DOHH2 (cell line): ENCODE measurements at regions not wholly inside any gene's neighbourhood (a gene's known extent, or its start where the extent isn't known, plus 50 kb on each side); places are given as distances from the start of the nearest gene placed in this dataset.

Experiments
- H3F3A ChIP-seq: fragments of 200-600 bp; sonication (generic), shearing (Covaris generic); 2 replicates; pipeline ENCODE4 v1.6.0; 2016; ENCODE audit warnings: antibody characterized with exemption, mild to moderate bottlenecking; ENCODE audit not compliant: control insufficient read depth, insufficient read depth
- H3K27ac ChIP-seq: fragments of 200-600 bp; sonication (generic); 2 replicates; pipeline ENCODE4 v1.5.1; 2014; ENCODE audit warnings: low read depth, mild to moderate bottlenecking, low read length, moderate library complexity
- H3K27me3 ChIP-seq: fragments of 200-600 bp; sonication (generic); 2 replicates; pipeline ENCODE4 v1.6.1; 2014; ENCODE audit warnings: mild to moderate bottlenecking, low read length, mixed read lengths; ENCODE audit not compliant: control insufficient read depth
- H3K36me3 ChIP-seq: fragments of 200-600 bp; sonication (generic); 2 replicates; pipeline ENCODE4 v1.6.1; 2014; ENCODE audit warnings: mild to moderate bottlenecking, low read length, moderate library complexity, mixed read lengths; ENCODE audit not compliant: control insufficient read depth
- H3K4me1 ChIP-seq: fragments of 200-600 bp; sonication (generic); 2 replicates; pipeline ENCODE4 v1.6.1; 2014; ENCODE audit warnings: mild to moderate bottlenecking, low read length, mixed read lengths; ENCODE audit not compliant: control insufficient read depth
- H3K4me2 ChIP-seq: fragments of 200-600 bp; sonication (generic); 2 replicates; pipeline ENCODE4 v1.6.0; 2014; ENCODE audit warnings: mild to moderate bottlenecking, low read length, moderate library complexity
- H3K4me3 ChIP-seq: fragments of 200-600 bp; sonication (generic); 2 replicates; pipeline ENCODE4 v1.5.1; 2014; ENCODE audit warnings: mild to moderate bottlenecking, low read length, mixed read lengths
- H3K79me2 ChIP-seq: fragments of 200-600 bp; sonication (generic); 2 replicates; pipeline ENCODE4 v1.6.1; 2014; ENCODE audit warnings: mild to moderate bottlenecking, low read length, mixed read lengths; ENCODE audit not compliant: control insufficient read depth
- H3K9me2 ChIP-seq: fragments of 200-600 bp; sonication (generic); replicated peaks from 2 replicates; pipeline ENCODE4 v1.6.1; 2014; ENCODE audit warnings: mild to moderate bottlenecking, low read length, mixed read lengths; ENCODE audit not compliant: control insufficient read depth
- H3K9me3 ChIP-seq: fragments of 200-600 bp; sonication (generic); 2 replicates; pipeline ENCODE4 v1.6.1; 2014; ENCODE audit warnings: antibody characterized with exemption, low read length, mixed read lengths; ENCODE audit not compliant: control insufficient read depth, insufficient read depth
- H4K20me1 ChIP-seq: fragments of 200-600 bp; sonication (generic); 2 replicates; pipeline ENCODE4 v1.6.0; 2014; ENCODE audit warnings: low read depth, mild to moderate bottlenecking, antibody characterized with exemption, low read length, moderate library complexity; ENCODE audit not compliant: control insufficient read depth, insufficient read depth
- CTCF ChIP-seq: fragments of 200-600 bp; sonication (generic); IDR thresholded peaks from one replicate; pipeline ENCODE4 v1.5.1; 2014; ENCODE audit warnings: antibody characterized with exemption, mild to moderate bottlenecking, low read depth, low read length; ENCODE audit not compliant: poor library complexity, severe bottlenecking
- EZH2phosphoT487 ChIP-seq: fragments of 200-600 bp; sonication (generic); IDR thresholded peaks from 2 replicates; pipeline ENCODE4 v1.6.1; 2017; ENCODE audit warnings: borderline replicate concordance, mild to moderate bottlenecking, antibody characterized with exemption, low read length, moderate library complexity, mixed read lengths

- Histone ChIP-seq H3K27me3 (no peaks in the 10 kb centered on the region), H3K9me2 (no peaks in the 10 kb centered on the region), H3K4me2 (no peak overlapping the region), H3K27ac (no peak overlapping the region), H3K4me1 (no peaks in the 10 kb centered on the region), H3K9me3 (peaks cover 4% of the 10 kb centered on the region; the same call in 1 of the 2 replicates), H4K20me1 (no peaks in the 10 kb centered on the region), H3K4me3 (no peak overlapping the region), H3K36me3 (no peaks in the 10 kb centered on the region), H3K79me2 (no peaks in the 10 kb centered on the region), H3F3A (no peaks in the 10 kb centered on the region)
- TF ChIP-seq EZH2phosphoT487: no peak
- no peak for TF ChIP-seq CTCF
These were observed 116.9 kb downstream of the C1D start for GRCh38 chr2:67945940-67946339.

- H3K27me3 ChIP-seq: peaks cover 11% of the 10 kb centered on the region; the same call in 1 of the 2 replicates
- no peaks in the 10 kb centered on the region for H3K36me3 ChIP-seq
- H3K9me2 ChIP-seq: no peaks in the 10 kb centered on the region
- no peaks in the 10 kb centered on the region for H3F3A ChIP-seq
- H3K9me3 ChIP-seq: peaks cover 2% of the 10 kb centered on the region; the same call in 1 of the 2 replicates
- no peaks in the 10 kb centered on the region for H3K4me1 ChIP-seq
- H3K4me2 ChIP-seq: no peak overlapping the region
- no peak for TF ChIP-seq EZH2phosphoT487
- TF ChIP-seq CTCF: no peak
- H3K79me2 ChIP-seq: no peaks in the 10 kb centered on the region
- no peak overlapping the region for H3K4me3 ChIP-seq
- H4K20me1 ChIP-seq: no peaks in the 10 kb centered on the region
- H3K27ac ChIP-seq: no peak overlapping the region
These were observed 114.7 kb downstream of the C1D start for GRCh38 chr2:67948057-67948456.

- Histone ChIP-seq H4K20me1 (no peaks in the 10 kb centered on the region), H3K36me3 (no peaks in the 10 kb centered on the region), H3K4me2 (no peak overlapping the region), H3K9me3 (no peaks in the 10 kb centered on the region), H3F3A (no peaks in the 10 kb centered on the region), H3K27me3 (peaks cover 11% of the 10 kb centered on the region; the same call in 1 of the 2 replicates), H3K9me2 (no peaks in the 10 kb centered on the region), H3K27ac (no peak overlapping the region), H3K79me2 (no peaks in the 10 kb centered on the region), H3K4me1 (no peaks in the 10 kb centered on the region), H3K4me3 (no peak overlapping the region)
- TF ChIP-seq EZH2phosphoT487: no peak
- no peak for TF ChIP-seq CTCF
These were observed 114.3 kb downstream of the C1D start for GRCh38 chr2:67948506-67948905.

- TF ChIP-seq EZH2phosphoT487 (no peak), CTCF (no peak)
These were observed 112.8 kb downstream of the C1D start for GRCh38 chr2:67950018-67950417.

More at GRCh38 chr2:67950018-67950417, 112.8 kb downstream of the C1D start:
- Histone ChIP-seq H3K4me1 (no peaks in the 10 kb centered on the region), H3F3A (no peaks in the 10 kb centered on the region), H3K36me3 (no peaks in the 10 kb centered on the region), H3K9me3 (no peaks in the 10 kb centered on the region), H4K20me1 (no peaks in the 10 kb centered on the region), H3K9me2 (no peaks in the 10 kb centered on the region), H3K79me2 (no peaks in the 10 kb centered on the region), H3K27ac (no peak overlapping the region), H3K4me3 (no peak overlapping the region), H3K4me2 (no peak overlapping the region), H3K27me3 (peaks cover 11% of the 10 kb centered on the region; the same call in 1 of the 2 replicates)
